Right cardiac atrium (tissue), 5 donors: ENCODE measurements at regions not wholly inside any gene's neighbourhood (a gene's known extent, or its start where the extent isn't known, plus 50 kb on each side); places are given as distances from the start of the nearest gene placed in this dataset.

Source experiments
- ATAC-seq, 2 donors: fragments of 200-7000 bp; cut with Tn5 transposase; one replicate each; pipeline versions ENCODE4 v1.8.0 to v1.9.1; 2020; ENCODE audit warnings: moderate library complexity in 2 of 2, mild to moderate bottlenecking in 1 of 2
- DNase-seq, 3 donors: peaks; one replicate each; pipeline ENCODE4 v3.0.0-alpha.2; 2020
- H3K27ac ChIP-seq: one replicate; pipeline ENCODE4 v1.5.1; 2013; ENCODE audit warnings: mild to moderate bottlenecking, low read length, control low read depth, moderate library complexity
- H3K27me3 ChIP-seq: one replicate; pipeline ENCODE4 v1.6.1; 2013; ENCODE audit not compliant: control insufficient read depth, insufficient read depth
- H3K4me1 ChIP-seq: one replicate; pipeline ENCODE4 v1.6.1; 2013; ENCODE audit warnings: low read length; ENCODE audit not compliant: control insufficient read depth, insufficient read depth
- H3K4me3 ChIP-seq: one replicate; pipeline ENCODE4 v1.5.1; 2013; ENCODE audit warnings: low read length, control low read depth
- H3K9me3 ChIP-seq: one replicate; pipeline ENCODE4 v1.6.1; 2013; ENCODE audit warnings: low read length; ENCODE audit not compliant: control insufficient read depth
- WGBS: extraction: QIAGEN DNeasy Blood & Tissue Kit; methylation state at CpG from one replicate; pipeline ENCODE4 v1.1.7; 2013; 5-methylcytosine and 5-hydroxymethylcytosine counted together
- intact Hi-C, 4 donors: fragments of 100-400 bp; cut with DNase I; formaldehyde crosslinking; loops; one replicate each; pipeline versions ENCODE4 v1.11.0 to v1.14.0; 2022 to 2023
- donor health status: healthy with polysubstance abuse.
- donor health status: DM: no; HTN: yes; CAD: no.
- donor health status: DM: no; HTN: no; CAD: no.
- donor health status: DM: no; HTN: yes; CAD: no; lungs with severe emphysema.
- donor health status: DM: yes; HTN: yes; CAD: no.

DNA sequence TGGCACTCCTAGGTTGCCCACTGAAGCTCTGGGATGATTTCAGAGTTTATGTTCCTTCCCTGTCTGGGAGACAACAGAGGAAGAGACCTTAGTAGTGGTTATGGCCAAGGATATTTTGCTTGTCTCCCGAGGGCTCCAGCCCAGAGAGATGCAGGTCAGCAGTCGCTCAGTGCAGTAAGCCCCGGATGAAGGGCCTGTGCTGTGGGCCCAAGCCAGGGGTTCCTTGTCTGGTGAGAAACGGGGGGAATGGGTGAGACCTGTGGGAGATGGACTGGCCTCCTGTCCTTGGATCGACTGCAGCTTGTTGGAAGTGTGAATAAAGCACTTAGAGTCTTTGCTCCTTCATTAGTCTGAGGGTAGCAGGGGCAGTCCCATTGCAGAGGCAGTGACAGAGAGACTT is 260.7 kb upstream of the RIOK2 start:
- Histone ChIP-seq H3K4me3 (no peak overlapping the region), H3K27me3 (no peaks in the 10 kb centered on the region), H3K4me1 (no peaks in the 10 kb centered on the region), H3K27ac (no peak overlapping the region), H3K9me3 (no peaks in the 10 kb centered on the region)
- peak in 1 of 3 donors; percentile 18 for DNase-seq
- intact Hi-C loops = no loop called here
- no peak for ATAC-seq
- WGBS = 80% methylated on average over 5 of the region's 5 CpGs

DNA sequence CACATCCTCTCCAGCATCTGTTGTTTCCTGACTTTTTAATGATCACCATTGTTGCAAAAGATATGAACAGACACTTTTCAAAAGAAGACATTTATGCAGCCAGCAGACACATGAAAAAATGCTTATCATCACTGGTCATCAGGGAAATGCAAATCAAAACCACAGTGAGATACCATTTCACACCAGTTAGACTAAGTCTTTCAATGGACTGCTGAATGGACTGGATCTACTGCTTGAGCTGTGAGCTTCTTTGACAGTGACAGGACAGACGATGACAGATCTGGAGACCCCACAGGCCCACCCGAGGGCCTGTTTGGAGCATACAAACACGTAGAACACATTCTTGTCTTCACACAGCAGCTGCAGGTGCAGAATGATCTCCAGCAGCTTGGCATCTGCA is 266.1 kb upstream of the RIOK2 start:
- 49% methylated on average over 3 of the region's 3 CpGs for WGBS
- intact Hi-C loops = no loop called here
- Histone ChIP-seq H3K27me3 (no peaks in the 10 kb centered on the region), H3K4me3 (no peak overlapping the region), H3K27ac (no peak overlapping the region), H3K4me1 (no peaks in the 10 kb centered on the region), H3K9me3 (no peaks in the 10 kb centered on the region)
- DNase-seq (no peak), ATAC-seq (no peak)

DNA sequence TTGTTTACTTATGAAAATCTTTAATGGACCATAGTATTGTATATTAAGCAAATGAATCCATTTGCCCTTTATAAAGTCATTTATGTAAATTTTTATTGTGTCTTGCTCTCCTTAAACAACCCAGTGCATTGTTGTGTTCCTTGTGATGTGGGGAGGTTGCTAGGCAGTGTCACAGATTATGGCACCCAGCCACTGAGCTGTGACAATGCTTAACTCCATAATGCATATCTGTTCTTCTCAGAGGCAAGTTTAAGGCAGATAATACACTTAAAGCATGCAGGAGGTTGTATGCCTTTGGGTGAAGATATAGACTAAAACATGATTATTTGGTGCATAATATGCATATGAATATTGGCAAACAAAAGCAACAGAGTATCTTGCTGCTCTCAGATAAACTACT is 269.6 kb upstream of the RIOK2 start:
- no peak overlapping the region for H3K27ac ChIP-seq
- ATAC-seq (peak; percentile 51 to 72), DNase-seq (peak in 1 of 3 donors; percentile 46)
- no peaks in the 10 kb centered on the region for H3K9me3 ChIP-seq
- no peaks in the 10 kb centered on the region for H3K4me1 ChIP-seq
- no peak overlapping the region for H3K4me3 ChIP-seq
- intact Hi-C loops = no loop called here
- no peaks in the 10 kb centered on the region for H3K27me3 ChIP-seq

DNA sequence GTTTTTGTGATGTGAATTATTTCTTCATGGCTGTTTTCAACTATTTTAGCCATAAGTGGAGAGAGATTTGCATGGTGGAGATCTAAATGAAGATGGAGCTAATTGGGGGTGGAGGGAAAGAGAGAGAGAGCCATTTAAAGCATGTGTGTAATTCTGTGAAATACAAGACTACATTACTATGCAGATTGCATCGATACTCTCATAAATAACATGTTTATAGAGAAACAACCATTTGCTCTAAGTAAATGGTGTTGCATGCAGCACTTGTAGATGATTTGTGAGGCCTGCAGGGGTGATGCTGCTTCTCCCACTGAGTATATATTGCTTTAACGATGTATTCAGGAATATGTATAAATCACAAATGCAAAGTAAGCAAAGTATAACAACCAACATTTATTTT is 270.2 kb upstream of the RIOK2 start:
- DNase-seq (no peak), ATAC-seq (no peak)
- 91% methylated on average over 2 of the region's 2 CpGs for WGBS
- Histone ChIP-seq H3K4me3 (no peak overlapping the region), H3K27ac (no peak overlapping the region), H3K27me3 (no peaks in the 10 kb centered on the region), H3K4me1 (no peaks in the 10 kb centered on the region), H3K9me3 (no peaks in the 10 kb centered on the region)
- intact Hi-C loops = no loop called here

DNA sequence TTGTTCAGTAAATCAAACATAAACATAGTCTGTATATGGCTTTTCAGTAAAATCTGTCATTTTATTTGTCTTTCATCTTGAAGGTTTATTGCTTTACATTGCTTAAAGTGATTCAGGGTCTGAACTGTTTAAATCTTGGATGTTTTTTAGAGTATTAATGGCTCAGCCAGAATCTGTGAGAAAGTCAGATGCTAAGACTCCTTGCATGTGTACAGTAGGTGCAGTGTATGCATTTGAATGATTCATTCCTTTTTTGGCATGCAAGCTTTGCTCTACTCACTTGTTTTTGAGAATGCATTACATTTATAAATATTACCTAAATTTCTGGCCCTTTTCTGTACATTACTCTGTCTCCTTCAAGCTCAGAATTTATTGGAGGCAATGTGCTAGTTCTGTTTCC is 271.0 kb upstream of the RIOK2 start:
- Histone ChIP-seq H3K27me3 (no peaks in the 10 kb centered on the region), H3K27ac (no peak overlapping the region), H3K4me3 (no peak overlapping the region), H3K4me1 (no peaks in the 10 kb centered on the region), H3K9me3 (no peaks in the 10 kb centered on the region)
- intact Hi-C loops = no loop called here
- DNase-seq (no peak), ATAC-seq (no peak)

DNA sequence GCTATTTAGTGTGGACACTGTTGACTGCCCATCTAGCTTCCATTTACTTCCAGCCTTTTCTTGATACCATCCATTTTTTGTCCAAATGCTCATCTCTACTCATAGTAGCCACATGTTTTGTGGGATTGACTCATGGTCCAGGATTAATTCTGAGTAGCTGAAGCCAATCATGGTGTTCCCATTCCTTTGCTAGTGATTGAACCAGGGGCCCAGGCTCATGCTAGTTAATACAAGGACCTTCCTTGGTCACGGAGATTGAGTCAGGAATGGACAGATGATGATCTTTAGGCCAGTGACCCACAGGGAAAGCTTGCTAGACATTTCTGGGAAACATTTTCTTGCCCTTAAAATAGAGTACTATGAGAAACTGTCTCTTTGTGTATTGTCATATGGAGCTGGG is 272.9 kb upstream of the RIOK2 start:
- intact Hi-C loops = no loop called here
- H3K4me3 ChIP-seq = no peak overlapping the region
- 77% methylated on average over 1 of the region's 1 CpG for WGBS
- ATAC-seq = no peak
- no peaks in the 10 kb centered on the region for H3K9me3 ChIP-seq
- H3K27ac ChIP-seq = no peak overlapping the region
- H3K27me3 ChIP-seq = no peaks in the 10 kb centered on the region
- no peaks in the 10 kb centered on the region for H3K4me1 ChIP-seq
- no peak for DNase-seq

DNA sequence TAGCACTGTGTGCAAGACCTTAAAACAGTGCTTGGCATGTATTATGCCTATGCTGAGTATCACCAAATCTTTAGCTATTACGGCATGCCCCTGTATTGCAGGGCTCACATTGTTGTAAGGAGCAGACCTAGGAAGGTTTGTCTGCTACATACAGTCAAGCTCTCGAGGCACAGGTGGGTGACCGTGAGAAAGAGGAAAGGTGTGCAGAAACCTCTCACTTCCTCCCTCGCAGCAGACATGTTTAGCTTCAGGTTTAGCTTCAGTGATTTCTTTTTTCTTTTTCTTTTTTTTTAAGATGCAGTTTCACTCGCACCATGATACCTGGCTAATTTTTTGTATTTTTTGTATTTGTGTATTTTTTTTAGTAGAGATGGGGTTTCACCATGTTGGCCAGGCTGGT is 275.8 kb upstream of the RIOK2 start:
- intact Hi-C loops = no loop called here
- Histone ChIP-seq H3K27me3 (no peaks in the 10 kb centered on the region), H3K9me3 (no peaks in the 10 kb centered on the region), H3K27ac (no peak overlapping the region), H3K4me3 (no peak overlapping the region), H3K4me1 (no peaks in the 10 kb centered on the region)
- 83% methylated on average over 5 of the region's 5 CpGs for WGBS
- DNase-seq = no peak
- ATAC-seq = no peak

DNA sequence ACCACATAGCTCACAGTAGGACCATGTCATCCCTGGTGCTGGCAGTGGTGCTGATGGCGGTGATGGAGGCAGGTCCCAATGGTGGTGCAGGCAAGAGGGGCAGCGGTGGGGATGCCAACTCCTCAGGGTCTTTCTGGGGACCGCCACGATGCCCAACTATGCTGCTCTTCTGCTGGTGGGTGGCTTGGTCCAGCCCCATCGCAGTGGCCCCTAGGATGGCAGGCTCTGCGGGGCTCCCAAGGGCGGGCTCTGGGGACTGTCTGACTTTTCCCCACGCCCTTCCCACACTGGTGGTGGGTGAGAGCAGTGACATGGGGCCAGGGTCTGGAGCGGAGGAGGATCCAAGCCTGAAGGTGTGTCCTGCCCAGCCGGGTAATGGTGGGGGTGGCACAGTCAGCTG is 288.9 kb upstream of the RIOK2 start:
- H3K27ac ChIP-seq = no peak overlapping the region
- no peaks in the 10 kb centered on the region for H3K27me3 ChIP-seq
- H3K4me3 ChIP-seq = no peak overlapping the region
- peak in 1 of 3 donors; percentile 35 for DNase-seq
- intact Hi-C loops = no loop called here
- WGBS = 90% methylated on average over 10 of the region's 10 CpGs
- no peaks in the 10 kb centered on the region for H3K4me1 ChIP-seq
- H3K9me3 ChIP-seq = peaks cover 2% of the 10 kb centered on the region
- ATAC-seq = peak in 1 of 2 donors; percentile 24

DNA sequence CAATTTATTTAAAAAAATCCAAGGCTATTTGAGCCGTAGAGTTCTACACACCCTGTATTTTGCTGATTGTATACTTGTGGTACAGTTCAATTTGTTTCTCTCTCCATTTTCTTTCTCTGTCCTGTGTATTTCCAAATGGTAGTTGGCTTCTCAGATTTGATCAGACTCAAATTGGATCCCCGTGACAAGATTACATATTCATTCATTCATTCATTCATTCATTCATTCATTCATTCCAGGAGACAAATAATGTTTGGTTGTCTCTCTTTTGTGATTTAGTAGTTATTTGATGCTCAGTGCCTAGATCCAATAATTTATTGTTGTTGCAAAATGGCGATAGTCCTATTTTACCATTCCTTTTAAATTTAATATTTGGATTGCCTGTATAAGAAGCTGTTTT is 292.8 kb upstream of the RIOK2 start:
- no peaks in the 10 kb centered on the region for H3K4me1 ChIP-seq
- WGBS = 90% methylated on average over 3 of the region's 3 CpGs
- intact Hi-C loops = no loop called here

DNA sequence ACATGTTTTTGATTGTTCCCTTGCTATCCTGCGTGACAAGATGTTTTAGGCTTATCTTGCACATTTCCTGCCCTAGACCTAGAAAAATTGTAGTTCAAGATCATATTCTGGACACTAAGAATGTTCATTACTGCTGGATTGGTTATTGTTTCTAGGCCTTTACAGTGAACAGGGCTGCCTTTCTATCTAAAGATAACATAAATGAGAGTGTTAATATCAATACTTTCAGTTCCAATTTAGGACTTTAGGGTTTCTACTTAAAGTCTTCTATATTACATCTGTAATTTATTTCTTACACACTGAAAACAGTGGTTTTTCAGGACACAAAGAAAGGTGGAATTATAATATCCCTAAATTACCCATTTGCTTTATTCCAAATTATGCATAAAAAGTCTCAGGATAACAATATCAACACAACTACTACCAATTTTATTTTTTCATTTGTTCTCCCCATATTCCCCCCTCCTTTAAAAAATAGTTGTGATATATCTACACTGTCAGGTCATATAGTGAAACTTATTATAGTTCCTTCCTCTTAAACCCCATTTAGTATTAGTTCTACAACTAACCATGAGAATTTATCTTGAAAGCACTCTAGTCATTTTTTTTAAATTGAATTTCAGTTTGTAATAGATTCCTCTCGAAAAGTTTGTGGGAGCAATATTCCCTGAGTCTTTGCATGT is 293.9 kb upstream of the RIOK2 start:
- ATAC-seq = no peak
- no peaks in the 10 kb centered on the region for H3K9me3 ChIP-seq
- no peak overlapping the region for H3K4me3 ChIP-seq
- no peak overlapping the region for H3K27ac ChIP-seq
- no peak for DNase-seq
- no peaks in the 10 kb centered on the region for H3K4me1 ChIP-seq
- no peaks in the 10 kb centered on the region for H3K27me3 ChIP-seq
- intact Hi-C loops = no loop called here
- 71% methylated on average over 2 of the region's 2 CpGs for WGBS

More for the DNA sequence above, 292.8 kb upstream of the RIOK2 start:
- Histone ChIP-seq H3K27me3 (no peaks in the 10 kb centered on the region), H3K4me3 (no peak overlapping the region), H3K9me3 (no peaks in the 10 kb centered on the region), H3K27ac (no peak overlapping the region)
- ATAC-seq = no peak
- no peak for DNase-seq

DNA sequence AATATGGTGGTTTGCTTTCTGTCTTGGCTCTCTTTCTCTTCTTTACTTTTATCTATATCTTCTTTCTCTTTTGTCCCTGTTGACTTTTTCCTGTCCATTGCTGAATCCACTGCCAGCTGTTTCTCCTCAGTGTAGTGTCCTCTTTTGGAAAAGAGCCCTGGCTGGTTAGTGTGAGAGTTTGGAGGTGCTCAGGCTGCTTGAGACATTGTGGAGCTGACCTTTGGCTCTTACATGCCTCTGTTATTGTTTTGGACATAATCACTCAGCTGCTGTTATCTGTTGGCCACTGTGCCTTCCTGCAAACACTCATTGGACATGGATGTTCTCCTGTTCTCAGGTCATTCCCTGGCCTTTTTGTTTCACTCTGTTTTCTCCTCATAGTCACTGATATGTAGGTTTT is 295.4 kb upstream of the RIOK2 start:
- Histone ChIP-seq H3K27ac (no peak overlapping the region), H3K27me3 (no peaks in the 10 kb centered on the region), H3K9me3 (no peaks in the 10 kb centered on the region), H3K4me1 (no peaks in the 10 kb centered on the region), H3K4me3 (no peak overlapping the region)
- intact Hi-C loops = no loop called here
- DNase-seq (no peak), ATAC-seq (peak in 1 of 2 donors; percentile 14)

DNA sequence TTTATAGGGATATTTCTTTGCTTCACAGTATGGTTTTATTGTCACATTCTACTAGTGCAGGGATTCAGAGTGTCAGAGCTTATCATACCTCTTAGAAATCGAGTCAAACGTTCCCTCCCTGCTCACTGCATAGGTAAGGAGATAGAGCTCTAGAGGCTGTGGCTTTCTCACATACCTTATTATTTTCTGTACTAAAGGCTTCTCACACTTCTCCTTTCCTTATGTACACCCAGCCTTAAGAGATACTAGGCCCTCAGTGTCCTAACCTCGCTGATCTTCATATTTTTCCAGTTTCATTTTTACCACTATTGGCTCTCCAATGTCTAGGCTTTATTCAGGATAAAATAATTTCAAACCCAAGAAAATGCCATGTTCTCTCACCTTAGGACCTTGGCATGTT is 297.3 kb upstream of the RIOK2 start:
- ATAC-seq = no peak
- Histone ChIP-seq H3K4me1 (no peaks in the 10 kb centered on the region), H3K27me3 (no peaks in the 10 kb centered on the region), H3K27ac (no peak overlapping the region), H3K4me3 (no peak overlapping the region), H3K9me3 (no peaks in the 10 kb centered on the region)
- DNase-seq = no peak
- intact Hi-C loops = no loop called here
- WGBS = 68% methylated on average over 3 of the region's 3 CpGs
